Heart right ventricle (tissue), 16 donors: ENCODE measurements at regions not wholly inside any gene's neighbourhood (a gene's known extent, or its start where the extent isn't known, plus 50 kb on each side); places are given as distances from the start of the nearest gene placed in this dataset.

Experiments used
- ATAC-seq, 8 donors: fragments of 200-7000 bp; cut with Tn5 transposase; one replicate each; pipeline ENCODE4 v1.9.1; 2020; ENCODE audit warnings: mild to moderate bottlenecking in 8 of 8, moderate library complexity in 8 of 8, moderate number of reproducible peaks in 1 of 8
- DNase-seq, 2 donors: peaks; one replicate each; pipeline ENCODE4 v3.0.0-alpha.2; 2020
- H3K27ac ChIP-seq, 10 donors: fragments of 200-600 bp; sonication (generic) in 2 of 10; one replicate each; pipeline versions ENCODE4 v1.5.0 to v1.8.0; 2020 to 2022; ENCODE audit warnings: mild to moderate bottlenecking in 3 of 10
- H3K27me3 ChIP-seq, 7 donors: fragments of 200-600 bp; one replicate each; pipeline ENCODE4 v1.8.0; 2021 to 2022; ENCODE audit warnings: mild to moderate bottlenecking in 2 of 7
- H3K36me3 ChIP-seq, 9 donors: fragments of 200-600 bp; sonication (generic) in 1 of 9; one replicate each; pipeline versions ENCODE4 v1.5.0 to v1.8.0; 2020 to 2022; ENCODE audit warnings: mild to moderate bottlenecking in 2 of 9
- H3K4me1 ChIP-seq, 9 donors: fragments of 200-600 bp; sonication (generic) in 1 of 9; one replicate each; pipeline versions ENCODE4 v1.5.0 to v1.8.0; 2020 to 2022; ENCODE audit warnings: mild to moderate bottlenecking in 4 of 9
- H3K4me3 ChIP-seq, 10 donors: fragments of 200-600 bp; sonication (generic) in 2 of 10; one replicate each; pipeline versions ENCODE4 v1.5.0 to v1.8.0; 2020 to 2022; ENCODE audit warnings: mild to moderate bottlenecking in 7 of 10, moderate library complexity in 2 of 10
- H3K9me3 ChIP-seq, 11 donors: fragments of 200-600 bp in 10 of 11; sonication (generic) in 2 of 11; one replicate each; pipeline versions ENCODE4 v1.5.0 to v1.8.0; 2013 to 2022; ENCODE audit warnings: mild to moderate bottlenecking in 2 of 11, control low read depth in 1 of 11, moderate library complexity in 1 of 11
- WGBS, 2 donors: extraction: QIAGEN DNeasy Blood & Tissue Kit; methylation state at CpG; one replicate each; pipeline ENCODE4 v1.1.7; 2013; ENCODE audit warnings: inconsistent platforms in 1 of 2; 5-methylcytosine and 5-hydroxymethylcytosine counted together
- intact Hi-C, 10 donors: fragments of 100-400 bp; cut with DNase I; formaldehyde crosslinking; loops; one replicate each; pipeline versions ENCODE4 v1.11.1 to v1.14.2; 2022
- TF ChIP-seq, protein P1 (sequence below), 9 donors: fragments of 200-600 bp; sonication (generic) in 2 of 9; IDR thresholded peaks; one replicate each; pipeline versions ENCODE4 v1.5.0 to v1.8.0; 2021 to 2022; ENCODE audit warnings: antibody characterized with exemption in 9 of 9, mild to moderate bottlenecking in 5 of 9, moderate library complexity in 1 of 9
- donor health status: Arrhythmogenic right ventricular cardiomyopathy.
- donor health status: ischemic (EF 13 %, LVEDD 7.1; RV severe dilation, severe dysfunction).
- donor health status: healthy with polysubstance abuse.
- donor health status: DM: no; HTN: yes; CAD: no.
- donor health status: DM: no; HTN: no; CAD: no.
- donor health status: ischemic (EF 25% LVEDD 6.9; RV normal size, moderate dysfunction).
- donor health status: ischemic (EF 25% LVEDD 5.7; RV mildly dilated, moderate dysfunction).
- donor health status: healthy.
- donor health status: DM: yes; HTN: yes; CAD: no.
- donor health status: Ischemic cardiomyopathy.
- donor health status: ischemic (EF 35%, LVEDD 5.7; RV mildly dilated, moderate dysfunction).
- donor health status: nonischemic (EF 11% LVEDD 7.7; RV severe dilation, severe dysfunction).
- donor health status: DM: yes; HTN: yes; CAD: no.
- donor health status: PGD.
- donor health status: ischemic (EF 29% LVEDD 5.4; RV normal size, mild dysfunction).
- donor health status: nonischemic (EF 23%, LVEDD 6.1; RV moderate dilation, normal function).

DNA sequence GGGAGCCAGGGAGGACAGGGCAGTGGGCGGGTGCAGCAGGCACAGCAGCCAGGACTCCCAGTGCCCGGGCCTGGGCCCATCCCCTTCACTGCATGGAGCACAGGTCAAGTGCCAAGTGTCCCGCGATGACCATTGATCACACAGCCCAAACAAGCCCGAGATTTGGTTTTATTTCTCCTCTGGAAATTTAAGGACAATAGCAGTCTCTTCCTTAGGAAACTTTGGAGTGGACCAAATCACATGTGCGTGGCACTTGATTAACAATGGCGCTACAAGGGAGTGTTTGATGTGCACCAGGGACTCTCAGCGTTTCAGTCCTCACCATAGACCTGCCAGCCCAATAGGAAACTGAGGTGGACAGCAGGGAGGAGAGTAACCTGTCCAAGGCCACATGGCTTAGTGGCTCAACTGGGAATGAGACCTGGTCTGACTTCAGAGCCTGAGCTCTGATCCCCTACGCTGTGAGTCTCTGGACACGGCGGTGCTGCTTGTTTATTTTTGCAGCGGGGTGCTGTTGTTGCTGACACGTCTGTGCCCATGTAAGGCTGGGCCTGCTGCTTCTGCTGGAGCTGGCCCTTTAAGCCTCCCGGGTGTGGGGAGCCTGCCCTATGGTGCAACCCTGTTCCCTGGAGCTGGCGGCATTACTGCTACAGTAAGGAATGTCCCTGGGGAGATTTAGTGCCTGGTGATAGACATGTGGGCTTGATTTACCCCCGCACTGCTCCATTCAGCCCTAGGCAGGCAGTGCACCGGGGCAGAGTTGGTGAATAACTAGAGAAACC lies 194.2 kb downstream of the INHBB start:
- Histone ChIP-seq H3K27ac (peak overlapping the region; percentile 26 to 85 (median 54)), H3K4me1 (peaks cover 15 to 44% (median 28%) of the 10 kb centered on the region in 9 donors), H3K36me3 (no peaks in the 10 kb centered on the region), H3K27me3 (no peaks in the 10 kb centered on the region), H3K4me3 (no peak overlapping the region), H3K9me3 (no peaks in the 10 kb centered on the region)
- DNase-seq (peak; percentile 72 to 74), ATAC-seq (peak; percentile 80 to 95 (median 89))
- WGBS, 2 donors, result 68 to 69% methylated on average over 17 of the region's 17 CpGs
- TF ChIP-seq, protein P1, sequence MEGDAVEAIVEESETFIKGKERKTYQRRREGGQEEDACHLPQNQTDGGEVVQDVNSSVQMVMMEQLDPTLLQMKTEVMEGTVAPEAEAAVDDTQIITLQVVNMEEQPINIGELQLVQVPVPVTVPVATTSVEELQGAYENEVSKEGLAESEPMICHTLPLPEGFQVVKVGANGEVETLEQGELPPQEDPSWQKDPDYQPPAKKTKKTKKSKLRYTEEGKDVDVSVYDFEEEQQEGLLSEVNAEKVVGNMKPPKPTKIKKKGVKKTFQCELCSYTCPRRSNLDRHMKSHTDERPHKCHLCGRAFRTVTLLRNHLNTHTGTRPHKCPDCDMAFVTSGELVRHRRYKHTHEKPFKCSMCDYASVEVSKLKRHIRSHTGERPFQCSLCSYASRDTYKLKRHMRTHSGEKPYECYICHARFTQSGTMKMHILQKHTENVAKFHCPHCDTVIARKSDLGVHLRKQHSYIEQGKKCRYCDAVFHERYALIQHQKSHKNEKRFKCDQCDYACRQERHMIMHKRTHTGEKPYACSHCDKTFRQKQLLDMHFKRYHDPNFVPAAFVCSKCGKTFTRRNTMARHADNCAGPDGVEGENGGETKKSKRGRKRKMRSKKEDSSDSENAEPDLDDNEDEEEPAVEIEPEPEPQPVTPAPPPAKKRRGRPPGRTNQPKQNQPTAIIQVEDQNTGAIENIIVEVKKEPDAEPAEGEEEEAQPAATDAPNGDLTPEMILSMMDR (IDR thresholded peaks at IDR 0.05), result no peak
- intact Hi-C loops, result no loop called here

DNA sequence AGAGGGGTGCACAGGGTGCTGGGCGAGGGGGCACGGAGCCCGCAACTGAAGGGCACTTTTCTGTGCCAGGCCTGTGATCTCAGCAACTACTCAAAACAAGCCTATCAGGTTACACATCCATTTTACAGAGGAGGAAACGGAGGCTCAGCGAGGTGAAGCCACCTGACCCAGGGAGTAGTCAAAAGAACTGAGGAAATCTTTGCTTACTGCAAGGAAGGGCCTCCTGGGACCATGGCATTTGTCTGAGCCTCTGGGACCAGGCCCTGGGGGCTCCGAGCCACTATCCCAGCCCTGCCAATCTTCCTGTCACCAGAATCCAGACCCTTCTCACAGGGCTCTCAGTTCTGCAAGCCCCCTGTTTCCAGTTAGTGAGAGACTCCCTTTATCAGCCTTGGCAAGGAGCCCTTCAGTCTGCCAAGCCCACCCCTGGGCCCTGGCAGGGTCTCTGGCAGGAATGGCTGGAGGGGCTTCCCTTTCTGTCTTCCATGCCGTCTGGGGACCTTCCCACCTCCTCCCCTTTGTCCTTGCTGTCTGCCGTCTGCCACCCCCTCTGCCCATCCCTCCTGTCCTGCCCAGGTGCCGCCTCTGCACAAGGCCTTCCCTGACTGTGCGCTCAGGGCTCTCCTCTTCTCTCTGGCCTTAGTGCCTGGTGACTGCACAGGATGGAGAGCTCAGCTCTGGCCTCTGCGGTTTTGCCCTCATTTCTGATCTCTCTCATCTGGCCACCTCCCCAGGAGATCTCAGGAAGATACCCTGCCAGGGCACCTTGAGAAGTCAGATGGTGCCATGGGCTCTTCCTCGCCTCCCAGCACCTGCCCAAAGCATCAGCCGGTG lies 194.7 kb upstream of the GLI2 start:
- no peaks in the 10 kb centered on the region for H3K36me3 ChIP-seq
- no peaks in the 10 kb centered on the region for H3K9me3 ChIP-seq
- H3K4me1 ChIP-seq, result peaks cover 15 to 42% (median 30%) of the 10 kb centered on the region in 9 donors
- peak in 1 of 8 donors; percentile 25 for ATAC-seq
- 83 to 84% methylated on average over 13 of the region's 13 CpGs for WGBS, 2 donors
- no peaks in the 10 kb centered on the region for H3K27me3 ChIP-seq
- no peak overlapping the region for H3K4me3 ChIP-seq
- DNase-seq, result no peak
- TF ChIP-seq, protein P1 (IDR thresholded peaks at IDR 0.05), result no peak
- intact Hi-C loops, result no loop called here
- peak overlapping the region; percentile 26 to 85 (median 54) for H3K27ac ChIP-seq

DNA sequence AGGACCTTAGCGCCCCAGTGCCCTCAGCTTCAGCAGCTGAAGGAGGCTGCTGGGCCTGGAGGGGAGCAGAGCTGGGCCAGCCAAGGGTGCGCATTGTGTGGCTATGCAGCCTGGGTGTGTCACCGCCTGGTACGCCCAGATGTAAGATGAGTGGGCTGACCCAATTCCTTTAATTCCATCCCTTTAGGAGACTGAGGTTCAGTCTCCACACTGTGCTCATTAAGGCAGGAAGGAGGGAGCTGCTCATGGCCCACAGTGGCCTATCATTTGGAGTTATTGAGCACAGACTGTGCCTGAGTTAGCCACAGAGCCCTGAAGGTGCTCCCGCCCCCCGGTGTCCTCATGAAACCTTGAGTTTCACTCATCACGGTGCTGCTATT lies 194.1 kb upstream of the GLI2 start:
- intact Hi-C loops, result no loop called here
- Histone ChIP-seq H3K36me3 (no peaks in the 10 kb centered on the region), H3K4me3 (no peak overlapping the region), H3K27me3 (no peaks in the 10 kb centered on the region), H3K4me1 (peaks cover 15 to 42% (median 31%) of the 10 kb centered on the region in 9 donors), H3K27ac (peak overlapping the region in 1 of 10 donors; percentile 85), H3K9me3 (no peaks in the 10 kb centered on the region)
- DNase-seq, result no peak
- TF ChIP-seq, protein P1 (IDR thresholded peaks at IDR 0.05), result no peak
- 91 to 97% methylated on average over 7 of the region's 7 CpGs for WGBS, 2 donors
- peak in 1 of 8 donors; percentile 12 for ATAC-seq

DNA sequence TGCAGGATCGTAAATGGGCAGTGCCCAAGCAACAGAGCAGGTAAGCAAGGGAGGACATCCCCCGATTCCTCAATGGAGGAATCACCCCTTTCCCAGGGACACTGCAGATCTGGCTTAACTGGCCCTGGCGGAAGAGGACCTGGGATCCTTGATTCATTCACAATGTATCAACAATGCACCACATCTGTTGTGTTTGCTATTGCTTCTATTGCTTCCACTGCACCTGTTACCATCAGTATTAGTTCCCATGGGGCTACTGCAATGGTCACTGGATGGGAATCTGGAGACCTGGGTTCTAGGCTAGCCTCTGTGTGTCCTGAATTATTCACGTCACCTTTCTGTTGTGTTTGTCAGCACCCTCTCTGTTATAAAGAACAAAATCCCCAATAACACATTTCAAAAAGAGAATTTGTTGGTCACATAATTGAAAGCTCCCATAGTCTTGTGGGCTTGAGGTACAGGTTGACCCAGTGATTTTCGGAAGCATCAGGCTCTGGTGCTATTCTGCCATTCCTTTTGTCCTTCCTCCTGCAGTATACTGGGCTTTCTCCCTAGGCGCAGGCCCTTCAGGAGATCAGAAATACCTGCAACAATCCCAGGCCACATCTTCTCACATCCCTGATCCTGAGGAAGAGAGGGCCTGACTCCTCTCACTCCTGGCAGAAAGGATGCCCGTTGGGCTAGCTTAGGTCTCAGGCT lies 193.5 kb upstream of the GLI2 start:
- no peaks in the 10 kb centered on the region for H3K27me3 ChIP-seq
- intact Hi-C loops, result no loop called here
- 95 to 97% methylated on average over 7 of the region's 7 CpGs for WGBS, 2 donors
- no peak overlapping the region for H3K27ac ChIP-seq
- no peak for ATAC-seq
- H3K4me3 ChIP-seq, result no peak overlapping the region
- no peaks in the 10 kb centered on the region for H3K36me3 ChIP-seq
- peaks cover 15 to 42% (median 31%) of the 10 kb centered on the region in 9 donors for H3K4me1 ChIP-seq
- TF ChIP-seq, protein P1 (IDR thresholded peaks at IDR 0.05), result no peak
- H3K9me3 ChIP-seq, result no peaks in the 10 kb centered on the region
- no peak for DNase-seq
